ENCODE measurements at regions not wholly inside any gene's neighbourhood (a gene's known extent, or its start where the extent isn't known, plus 50 kb on each side); places are given as distances from the start of the nearest gene placed in this dataset.
"Not testable (repeated sequence)": the region's sequence is repeated elsewhere in the genome, so short reads cannot be mapped to it uniquely, and the experiment has no call there.

GRCh38 chr11:19429108-19429760 lies 188.5 kb upstream of the E2F8 start:
- no peak for DNase-seq

- DNase-seq: no peak
Observed at GRCh38 chr11:19428206-19429002, 187.7 kb upstream of the E2F8 start.

GRCh38 chr11:19426756-19427403 lies 186.1 kb upstream of the E2F8 start:
- DNase-seq: no peak

DNA sequence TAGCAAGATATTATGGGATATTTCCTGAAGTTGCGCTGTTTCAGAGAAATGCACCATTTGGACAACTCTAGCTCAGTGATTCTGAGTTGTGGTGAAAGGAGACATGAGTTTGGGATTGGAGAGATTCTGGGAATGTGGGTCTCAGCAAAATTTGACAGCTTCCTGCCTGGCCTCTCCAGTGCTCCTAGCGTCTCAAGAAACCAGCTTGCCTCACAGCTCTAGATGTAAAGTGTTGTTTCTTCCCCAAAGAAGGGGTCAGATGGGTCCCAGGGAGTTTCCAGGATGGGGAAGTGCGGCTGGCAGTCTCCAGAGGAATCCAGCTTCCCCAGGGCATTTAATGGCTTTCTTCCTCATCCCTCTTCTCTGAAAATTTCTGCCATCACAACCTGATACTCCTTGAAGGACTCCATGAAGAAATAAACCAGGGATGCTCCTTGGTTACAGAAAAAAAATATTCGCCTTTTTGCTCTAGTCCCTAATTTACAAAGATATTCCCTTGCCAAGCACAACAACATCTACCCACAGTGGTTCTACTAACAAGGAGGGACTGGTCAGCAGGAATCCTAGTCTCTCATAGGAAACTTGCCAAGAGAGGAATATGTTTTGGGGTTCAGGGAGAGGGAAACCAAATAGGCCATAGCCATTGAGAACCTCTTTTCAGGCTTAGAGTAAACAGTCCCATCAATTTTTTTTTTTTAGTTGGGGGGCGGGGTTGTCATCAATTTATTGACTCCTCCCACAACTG lies 185.4 kb upstream of the E2F8 start:
- no peak for DNase-seq

- DNase-seq: no peak
Observed at GRCh38 chr11:19422276-19422675, 181.5 kb upstream of the E2F8 start.

- DNase-seq: no peak
Observed at GRCh38 chr11:19420868-19421533, 180.3 kb upstream of the E2F8 start.

DNA sequence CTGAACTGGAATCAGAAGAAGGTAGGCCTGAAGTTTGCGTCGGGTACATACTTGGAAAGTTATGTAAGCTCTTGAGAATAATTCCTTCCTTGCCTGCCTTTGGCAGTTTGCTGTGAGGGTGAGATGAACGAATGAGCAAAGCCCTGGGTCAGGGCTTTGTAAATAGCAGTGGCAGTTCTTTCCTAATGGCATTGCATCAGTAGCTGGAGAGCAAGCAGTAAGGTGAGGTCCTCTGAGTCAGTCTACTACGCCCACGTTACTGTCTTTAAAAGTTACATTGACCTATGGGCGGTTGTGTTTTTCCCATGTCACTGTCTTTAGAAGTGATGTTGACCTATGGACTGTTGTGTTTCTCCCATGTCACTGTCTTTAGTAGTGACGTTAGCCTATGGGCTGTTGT lies 179.1 kb upstream of the E2F8 start:
- DNase-seq: no peak

DNA sequence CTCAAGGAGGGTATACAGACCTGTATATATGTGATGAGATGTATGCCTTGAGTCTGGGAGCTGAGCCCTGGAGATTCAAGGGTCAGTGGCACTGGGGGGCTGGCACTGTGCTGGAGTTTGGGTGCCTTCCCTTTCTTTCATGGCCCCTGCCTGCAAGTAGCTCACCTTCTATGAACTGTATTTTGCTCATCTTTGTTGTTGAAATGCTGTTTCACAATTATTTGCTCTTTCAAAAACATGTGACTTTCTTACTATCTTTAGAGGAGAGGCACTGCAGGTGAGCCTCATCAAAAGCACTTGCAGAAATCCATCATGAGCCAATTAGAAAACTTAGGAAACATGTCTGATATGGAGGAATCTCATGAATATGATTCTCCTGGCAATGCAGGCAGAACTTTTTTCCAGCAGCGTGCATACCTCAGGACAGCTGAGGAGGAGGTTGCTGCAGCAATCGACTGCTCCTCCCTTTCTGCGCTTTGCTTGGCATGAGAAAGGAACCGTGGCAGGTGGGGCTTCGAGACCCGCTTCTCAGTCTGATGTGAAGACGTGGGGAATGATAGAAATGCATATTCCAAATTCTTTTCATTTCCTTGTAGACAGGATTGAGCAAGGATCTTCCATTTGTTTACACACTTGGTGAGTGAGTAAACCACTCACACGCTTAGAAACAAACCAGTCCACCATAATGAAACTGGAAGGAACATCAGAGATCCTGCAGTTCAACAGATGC lies 178.4 kb upstream of the E2F8 start:
- no peak for DNase-seq

GRCh38 chr11:19418221-19418620 lies 177.5 kb upstream of the E2F8 start:
- no peak for DNase-seq

- not testable (repeated sequence) for DNase-seq
Observed at GRCh38 chr11:19412070-19412469, 171.3 kb upstream of the E2F8 start.

GRCh38 chr11:19410032-19410431 lies 169.3 kb upstream of the E2F8 start:
- DNase-seq: no peak

DNA sequence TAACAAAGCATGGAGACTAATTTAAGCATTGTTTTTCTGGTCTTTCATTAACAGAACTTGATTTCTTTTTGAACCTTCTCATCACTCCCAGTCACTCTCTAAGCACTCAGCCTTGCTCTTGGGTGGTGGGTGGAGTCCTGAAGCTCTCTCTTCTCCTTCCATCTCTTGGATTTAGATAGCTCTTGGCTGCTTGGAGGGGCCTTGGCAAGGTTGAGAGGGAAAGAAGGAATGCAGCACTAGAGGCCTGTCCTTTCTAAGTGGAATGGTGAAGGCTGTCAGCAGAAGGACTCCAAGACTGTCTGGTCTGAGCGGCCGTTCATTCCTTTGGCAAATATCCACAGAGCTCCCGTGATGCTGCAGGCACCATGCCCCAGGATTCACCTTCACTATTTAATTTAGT lies 168.6 kb upstream of the E2F8 start:
- no peak for DNase-seq

DNA sequence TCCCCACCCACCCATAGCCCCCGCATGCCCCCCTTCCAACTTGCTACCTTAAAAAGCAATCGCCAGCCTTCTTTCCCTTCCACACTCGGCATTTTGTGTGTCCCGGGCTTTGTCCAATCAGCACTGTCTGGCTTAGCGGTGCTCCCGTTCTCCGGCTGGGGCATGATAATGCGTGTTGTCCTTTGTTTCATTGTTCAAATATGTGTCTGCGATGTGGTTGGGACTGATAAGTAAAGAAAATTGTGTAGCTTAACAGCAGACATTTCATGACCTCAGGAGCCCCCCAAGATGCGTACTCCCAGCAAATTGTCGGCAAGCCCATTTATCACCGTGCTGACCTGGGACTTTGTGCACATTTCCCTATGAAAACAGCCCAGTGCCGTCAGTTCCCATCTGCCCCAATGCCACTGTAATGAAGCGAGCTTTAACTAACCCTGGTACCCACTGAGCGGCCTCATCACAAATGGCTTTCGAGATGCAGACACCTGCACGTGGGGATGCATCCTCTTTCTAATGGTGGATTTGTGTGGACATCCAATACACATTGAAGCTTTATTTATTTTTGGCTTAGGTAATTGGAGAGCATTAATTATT lies 167.0 kb upstream of the E2F8 start:
- DNase-seq: no peak

DNA sequence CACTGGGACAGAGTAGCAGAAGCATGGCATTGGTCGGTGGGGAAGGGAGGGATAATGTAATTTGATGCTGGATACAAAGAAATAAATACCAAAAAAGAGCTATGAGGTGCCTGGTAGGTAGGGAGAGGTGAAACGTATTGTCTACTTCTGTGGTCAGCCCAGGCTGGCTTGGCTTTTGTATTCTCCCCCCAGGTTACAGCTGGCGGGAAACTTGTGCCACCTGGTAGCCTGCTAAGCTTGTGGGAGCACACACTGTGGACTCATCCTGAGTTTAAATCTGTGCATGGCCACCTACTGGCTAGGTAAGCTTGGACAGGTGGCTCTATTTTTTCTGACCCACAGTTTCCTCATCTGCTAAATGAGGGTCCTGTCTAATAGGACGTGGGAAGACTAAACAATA lies 165.2 kb upstream of the E2F8 start:
- no peak for DNase-seq

DNA sequence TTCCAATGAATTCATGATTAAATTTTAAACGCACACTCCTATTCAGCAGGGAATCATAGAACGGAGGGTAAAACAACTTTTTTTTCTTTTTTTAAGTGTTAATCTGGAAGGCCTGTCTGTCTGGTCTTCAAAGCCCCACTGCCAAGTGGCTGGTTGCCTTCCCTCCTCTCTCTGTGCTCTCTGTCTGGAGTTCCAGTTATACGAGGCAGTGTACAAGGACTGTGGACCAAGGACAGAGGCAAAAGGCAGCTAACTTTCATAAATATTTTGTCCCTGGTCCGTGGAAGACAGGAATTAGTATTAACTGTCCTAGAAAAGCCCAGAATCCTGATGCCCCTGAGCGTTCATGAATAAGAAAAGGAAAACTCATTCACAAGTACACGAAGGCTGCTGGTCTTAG lies 164.0 kb upstream of the E2F8 start:
- no peak for DNase-seq

DNA sequence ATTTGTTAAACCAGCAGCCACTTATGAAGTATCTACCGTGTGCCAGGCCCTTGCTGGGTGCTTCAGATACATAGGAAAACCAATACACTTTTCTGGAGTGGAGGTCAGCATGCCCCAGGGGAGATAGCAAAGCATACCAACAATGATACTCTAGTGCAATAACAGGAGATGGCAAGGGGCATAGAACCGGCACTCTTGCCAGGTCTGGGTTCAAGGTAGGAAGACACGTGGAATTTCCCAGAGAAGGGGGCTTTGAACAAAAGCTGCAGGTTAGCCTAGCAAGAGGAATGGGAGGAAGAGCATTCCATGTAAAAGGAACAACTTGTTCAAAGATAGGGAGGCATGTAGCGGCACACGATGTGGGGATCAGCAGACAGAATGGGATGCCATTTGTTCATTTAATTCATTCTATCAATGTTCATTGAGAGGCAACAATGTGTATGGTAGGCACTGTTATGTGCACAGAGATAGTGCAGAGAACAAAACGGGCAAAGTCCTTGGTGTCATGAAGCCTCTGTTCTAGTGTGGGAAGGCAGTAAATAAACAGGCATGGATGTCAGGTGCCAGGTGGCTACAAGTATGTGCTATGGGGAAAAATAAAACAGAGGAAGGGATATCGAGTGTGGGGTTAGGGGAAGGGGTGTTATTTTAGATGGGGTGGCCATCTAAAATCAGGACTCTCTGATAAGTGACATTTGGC lies 162.6 kb upstream of the E2F8 start:
- no peak for DNase-seq

GRCh38 chr11:19400296-19400695 lies 159.6 kb upstream of the E2F8 start:
- no peak for DNase-seq

DNA sequence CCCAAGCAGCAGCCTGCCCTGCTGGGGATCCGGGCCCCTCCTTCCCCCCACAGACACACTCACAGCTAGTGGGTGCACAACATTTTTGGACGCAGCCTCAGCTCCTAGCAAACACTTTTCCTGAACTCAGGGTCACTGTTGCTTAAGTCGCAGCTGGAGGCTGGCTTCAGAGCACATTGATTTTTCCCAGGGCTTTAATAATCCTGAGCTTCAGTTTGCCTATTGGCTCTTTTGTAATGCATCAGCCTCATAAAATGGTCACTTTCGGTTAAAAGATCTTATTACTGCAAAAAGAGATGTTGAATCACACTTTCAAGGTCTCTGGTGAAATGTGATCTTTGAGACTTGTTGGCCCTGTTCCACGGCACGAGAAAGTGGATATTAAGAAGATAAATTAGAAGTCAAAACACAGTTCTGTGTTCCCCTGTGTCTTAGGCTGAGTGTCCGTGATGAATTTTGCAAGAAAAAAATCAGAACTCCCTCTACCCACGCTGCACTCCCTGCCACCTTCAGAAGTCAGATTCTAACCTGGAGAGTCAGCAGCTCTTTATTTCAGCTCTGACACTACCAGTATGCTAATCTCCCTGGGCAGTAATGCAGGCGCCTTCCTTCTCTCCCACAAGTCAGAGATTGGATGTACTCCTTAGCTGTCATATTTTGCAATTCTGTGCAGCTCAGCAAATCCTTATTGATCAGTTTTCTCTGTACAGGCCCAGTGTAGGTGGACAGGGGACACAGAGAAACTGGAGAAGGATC lies 158.2 kb upstream of the E2F8 start:
- no peak for DNase-seq

GRCh38 chr11:19398273-19398672 lies 157.5 kb upstream of the E2F8 start:
- no peak for DNase-seq

DNA sequence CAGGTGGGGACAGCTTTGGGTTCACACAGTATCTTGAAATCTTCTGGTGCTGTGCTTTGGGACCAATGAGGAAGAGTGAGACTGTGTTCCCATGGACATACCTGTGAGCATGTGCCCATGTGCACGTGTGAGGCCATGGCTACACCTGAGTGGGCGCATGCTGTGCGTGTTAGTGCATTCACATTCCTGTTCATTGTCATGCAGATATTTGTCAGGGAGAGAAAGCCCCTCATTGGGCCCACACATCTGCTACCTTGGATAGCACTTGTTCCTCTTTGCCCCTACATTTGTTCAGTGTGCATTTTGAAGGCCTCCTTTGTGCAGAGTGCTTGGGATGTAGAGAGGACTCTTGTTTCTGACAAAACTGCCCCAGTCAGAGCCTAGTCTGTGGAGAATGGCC lies 154.3 kb upstream of the E2F8 start:
- no peak for DNase-seq

All from NCI-H748 treated with DMSO at 0.1 percent for 48 hours (cell line).